Neural progenitor cell (in vitro differentiated cells): ENCODE measurements at regions not wholly inside any gene's neighbourhood (a gene's known extent, or its start where the extent isn't known, plus 50 kb on each side); places are given as distances from the start of the nearest gene placed in this dataset.

Experiments used
- EZH2 ChIP-seq: fragments of 200-600 bp; sonication (generic); IDR thresholded peaks from 2 replicates; pipeline ENCODE4 v1.6.1; 2017; ENCODE audit warnings: antibody characterized with exemption, mild to moderate bottlenecking, moderate library complexity
- EZH2phosphoT487 ChIP-seq: fragments of 200-600 bp; sonication (generic); IDR thresholded peaks from 2 replicates; pipeline ENCODE4 v1.6.1; 2017; ENCODE audit warnings: antibody characterized with exemption
- TF ChIP-seq, protein P1 (sequence below): fragments of 200-600 bp; sonication (generic); IDR thresholded peaks from 2 replicates; pipeline ENCODE4 v1.5.1; 2017; ENCODE audit warnings: antibody characterized with exemption, mild to moderate bottlenecking

GRCh38 chr9:14413812-14414211 is 99.9 kb upstream of the NFIB start:
- TF ChIP-seq EZH2phosphoT487 (no peak), EZH2 (no peak)
- TF ChIP-seq, protein P1, sequence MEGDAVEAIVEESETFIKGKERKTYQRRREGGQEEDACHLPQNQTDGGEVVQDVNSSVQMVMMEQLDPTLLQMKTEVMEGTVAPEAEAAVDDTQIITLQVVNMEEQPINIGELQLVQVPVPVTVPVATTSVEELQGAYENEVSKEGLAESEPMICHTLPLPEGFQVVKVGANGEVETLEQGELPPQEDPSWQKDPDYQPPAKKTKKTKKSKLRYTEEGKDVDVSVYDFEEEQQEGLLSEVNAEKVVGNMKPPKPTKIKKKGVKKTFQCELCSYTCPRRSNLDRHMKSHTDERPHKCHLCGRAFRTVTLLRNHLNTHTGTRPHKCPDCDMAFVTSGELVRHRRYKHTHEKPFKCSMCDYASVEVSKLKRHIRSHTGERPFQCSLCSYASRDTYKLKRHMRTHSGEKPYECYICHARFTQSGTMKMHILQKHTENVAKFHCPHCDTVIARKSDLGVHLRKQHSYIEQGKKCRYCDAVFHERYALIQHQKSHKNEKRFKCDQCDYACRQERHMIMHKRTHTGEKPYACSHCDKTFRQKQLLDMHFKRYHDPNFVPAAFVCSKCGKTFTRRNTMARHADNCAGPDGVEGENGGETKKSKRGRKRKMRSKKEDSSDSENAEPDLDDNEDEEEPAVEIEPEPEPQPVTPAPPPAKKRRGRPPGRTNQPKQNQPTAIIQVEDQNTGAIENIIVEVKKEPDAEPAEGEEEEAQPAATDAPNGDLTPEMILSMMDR: no peak
